Astrocyte of the spinal cord (primary cell): ENCODE measurements at regions not wholly inside any gene's neighbourhood (a gene's known extent, or its start where the extent isn't known, plus 50 kb on each side); places are given as distances from the start of the nearest gene placed in this dataset.
"Not testable (repeated sequence)": the region's sequence is repeated elsewhere in the genome, so short reads cannot be mapped to it uniquely, and the experiment has no call there.

Source experiments
- DNase-seq: peaks from one replicate; pipeline ENCODE4 v3.0.0; 2011; ENCODE audit warnings: low read depth, low spot score
- H3K4me3 ChIP-seq: 2 replicates; pipeline ENCODE4 v1.5.1; 2011; ENCODE audit warnings: low read depth, mild to moderate bottlenecking, low read length, moderate library complexity
- in situ Hi-C: cut with HindIII; loops from 2 replicates; pipeline ENCODE4 v1.10.0; 2017; ENCODE audit warnings: low sequenced_read_pairs
- TF ChIP-seq, protein P1 (sequence below): IDR thresholded peaks from 2 replicates; pipeline ENCODE4 v1.5.1; 2012; ENCODE audit warnings: low read depth, mild to moderate bottlenecking, low read length, inconsistent platforms

DNA sequence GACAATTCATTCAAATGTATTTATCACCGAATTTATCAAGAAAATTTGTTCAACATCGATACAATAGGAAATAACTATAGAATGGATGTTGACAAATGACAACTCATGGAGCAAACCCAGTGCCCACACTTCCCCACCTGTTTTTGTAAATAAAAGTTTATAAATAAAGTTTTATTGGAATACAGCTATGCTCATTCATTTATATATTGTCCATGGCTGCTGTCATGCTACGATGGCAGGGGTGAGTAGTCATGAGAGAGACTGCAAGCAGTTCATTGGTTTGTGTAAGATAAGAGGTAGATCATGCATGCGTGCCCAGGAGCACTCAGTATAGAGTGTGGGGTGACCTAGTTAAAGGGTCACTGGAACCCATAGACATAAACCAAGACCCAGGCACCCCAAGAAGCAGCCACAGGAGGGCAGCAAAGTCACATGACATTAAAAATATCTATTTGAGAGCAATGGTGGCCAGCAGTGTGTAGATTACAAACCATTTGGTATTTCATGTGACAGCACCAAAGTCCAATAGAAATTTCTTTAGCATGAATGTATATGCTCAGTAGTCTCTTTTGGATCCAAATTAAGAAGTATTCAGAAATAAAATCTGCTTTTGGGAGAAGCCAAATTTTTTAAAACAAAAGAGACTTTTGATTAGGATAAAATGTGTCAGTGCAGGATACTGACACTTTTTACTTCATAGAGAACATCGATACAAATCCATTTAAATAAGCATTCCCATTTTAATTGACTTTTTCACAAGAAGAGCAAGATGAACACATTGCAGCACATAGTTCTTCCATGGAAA, 794.8 kb downstream of the MCTP2 start:
- in situ Hi-C loops = no loop called here
- no peak overlapping the region for H3K4me3 ChIP-seq
- peak; percentile 75 for DNase-seq
- TF ChIP-seq, protein P1, sequence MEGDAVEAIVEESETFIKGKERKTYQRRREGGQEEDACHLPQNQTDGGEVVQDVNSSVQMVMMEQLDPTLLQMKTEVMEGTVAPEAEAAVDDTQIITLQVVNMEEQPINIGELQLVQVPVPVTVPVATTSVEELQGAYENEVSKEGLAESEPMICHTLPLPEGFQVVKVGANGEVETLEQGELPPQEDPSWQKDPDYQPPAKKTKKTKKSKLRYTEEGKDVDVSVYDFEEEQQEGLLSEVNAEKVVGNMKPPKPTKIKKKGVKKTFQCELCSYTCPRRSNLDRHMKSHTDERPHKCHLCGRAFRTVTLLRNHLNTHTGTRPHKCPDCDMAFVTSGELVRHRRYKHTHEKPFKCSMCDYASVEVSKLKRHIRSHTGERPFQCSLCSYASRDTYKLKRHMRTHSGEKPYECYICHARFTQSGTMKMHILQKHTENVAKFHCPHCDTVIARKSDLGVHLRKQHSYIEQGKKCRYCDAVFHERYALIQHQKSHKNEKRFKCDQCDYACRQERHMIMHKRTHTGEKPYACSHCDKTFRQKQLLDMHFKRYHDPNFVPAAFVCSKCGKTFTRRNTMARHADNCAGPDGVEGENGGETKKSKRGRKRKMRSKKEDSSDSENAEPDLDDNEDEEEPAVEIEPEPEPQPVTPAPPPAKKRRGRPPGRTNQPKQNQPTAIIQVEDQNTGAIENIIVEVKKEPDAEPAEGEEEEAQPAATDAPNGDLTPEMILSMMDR = peak; percentile 76

DNA sequence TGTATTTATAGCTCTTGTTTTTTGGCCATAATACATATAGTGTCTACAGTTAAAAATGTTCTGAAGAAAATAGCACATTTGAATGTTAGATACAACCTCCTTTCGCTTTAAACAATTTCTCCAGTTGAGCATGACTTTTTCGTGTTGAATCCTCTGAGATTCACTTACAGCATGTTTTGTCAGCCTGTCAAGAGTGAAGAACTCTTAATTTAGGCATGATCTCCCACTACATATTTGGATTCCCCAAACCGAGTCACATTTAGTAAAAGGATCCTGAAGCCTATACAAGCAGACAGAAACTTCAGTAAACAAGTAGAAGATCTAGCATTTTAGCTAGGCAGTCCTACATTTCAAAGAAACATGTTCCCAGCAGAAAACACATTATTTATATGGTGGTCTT, 796.6 kb downstream of the MCTP2 start:
- in situ Hi-C loops = no loop called here
- TF ChIP-seq, protein P1 = no peak
- H3K4me3 ChIP-seq = no peak overlapping the region
- no peak for DNase-seq

DNA sequence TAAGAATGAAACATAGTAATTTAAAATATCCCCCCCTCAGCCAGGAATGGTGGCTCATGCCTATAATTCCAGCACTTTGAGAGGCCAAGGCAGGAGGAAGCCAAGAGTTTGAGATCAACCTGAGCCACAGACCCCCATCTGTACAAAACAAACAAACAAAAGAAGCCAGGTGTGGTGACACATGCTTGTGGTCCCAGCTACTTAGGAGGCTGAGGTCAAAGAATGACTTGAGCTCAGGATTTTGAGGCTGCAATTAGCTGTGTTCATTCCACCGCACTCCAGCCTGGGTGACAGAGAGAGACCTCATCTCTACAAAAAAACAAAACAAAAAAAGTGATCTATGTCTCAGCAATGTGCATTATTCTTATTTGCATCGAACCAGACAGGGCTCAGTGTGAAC, 800.8 kb downstream of the MCTP2 start:
- DNase-seq = peak; percentile 59
- TF ChIP-seq, protein P1 = no peak
- in situ Hi-C loops = no loop called here
- H3K4me3 ChIP-seq = no peak overlapping the region

DNA sequence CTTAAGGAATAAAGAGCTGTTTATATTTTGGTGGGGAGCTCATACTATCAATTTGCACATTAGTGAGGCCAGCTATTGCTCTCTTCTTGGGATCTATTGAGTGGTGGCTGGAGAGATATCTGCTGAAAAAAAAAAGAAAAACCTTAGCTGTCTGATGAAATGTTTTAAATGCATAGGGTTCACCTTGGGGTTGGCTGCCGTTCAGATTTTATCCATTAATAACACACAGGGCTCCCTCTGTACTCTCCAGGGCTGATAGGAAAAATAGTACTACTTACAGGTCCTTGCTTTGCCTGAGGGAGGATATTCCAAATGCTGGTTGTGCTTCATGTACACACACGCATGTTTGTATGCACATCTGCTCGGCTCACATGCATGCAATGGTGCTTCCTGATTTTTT, 803.7 kb downstream of the MCTP2 start:
- DNase-seq = no peak
- TF ChIP-seq, protein P1 = no peak
- no peak overlapping the region for H3K4me3 ChIP-seq
- in situ Hi-C loops = no loop called here

DNA sequence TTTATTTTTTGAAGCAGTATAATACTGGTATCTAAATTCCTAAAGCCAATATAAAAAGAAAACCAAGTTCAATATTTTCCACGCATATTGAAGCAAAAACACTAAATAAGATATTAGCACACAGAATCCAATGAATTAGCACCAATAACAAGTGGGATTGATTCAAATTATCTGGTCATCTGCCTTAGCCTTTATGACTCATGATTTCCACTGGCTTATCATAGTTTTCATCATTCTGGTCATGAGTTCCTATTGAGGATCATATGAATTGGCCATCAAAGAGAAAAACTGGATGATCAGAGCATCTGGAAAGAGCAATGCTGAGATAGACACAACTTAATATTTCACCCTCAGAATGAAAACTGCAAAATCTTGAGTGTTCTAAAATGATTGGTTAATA, 809.9 kb downstream of the MCTP2 start:
- DNase-seq = no peak
- in situ Hi-C loops = no loop called here
- no peak overlapping the region for H3K4me3 ChIP-seq
- TF ChIP-seq, protein P1 = no peak

DNA sequence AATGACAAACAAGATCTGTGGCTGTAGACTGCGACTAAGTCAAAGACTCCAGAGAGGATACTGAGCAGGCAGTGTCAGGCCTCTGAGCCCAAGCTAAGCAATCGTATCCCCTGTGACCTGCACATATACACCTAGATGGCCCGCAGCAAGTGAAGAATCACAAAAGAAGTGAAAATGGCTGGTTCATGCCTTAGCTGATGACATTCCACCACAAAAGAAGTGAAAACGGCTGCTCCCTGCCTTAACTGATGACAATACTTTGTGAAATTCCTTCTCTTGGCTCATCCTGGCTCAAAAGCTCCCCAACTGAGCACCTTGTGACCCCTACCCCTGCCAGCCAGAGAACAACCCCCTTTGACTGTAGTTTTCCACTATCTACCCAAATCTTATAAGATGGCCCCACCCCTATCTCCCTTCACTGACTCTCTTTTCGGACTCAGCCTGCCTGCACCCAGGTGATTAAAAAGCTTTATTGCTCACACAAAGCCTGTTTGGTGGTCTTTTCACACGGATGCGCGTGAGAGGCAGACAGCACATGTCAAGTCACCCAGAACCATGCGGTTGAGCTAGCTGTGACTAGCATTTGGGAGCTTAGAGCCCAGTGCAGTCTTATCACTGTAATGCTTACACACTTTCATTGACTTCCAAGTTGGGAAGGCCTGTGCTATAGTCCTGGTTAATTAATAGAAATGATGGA, 812.0 kb downstream of the MCTP2 start:
- DNase-seq, in situ Hi-C loops: not testable (repeated sequence)

DNA sequence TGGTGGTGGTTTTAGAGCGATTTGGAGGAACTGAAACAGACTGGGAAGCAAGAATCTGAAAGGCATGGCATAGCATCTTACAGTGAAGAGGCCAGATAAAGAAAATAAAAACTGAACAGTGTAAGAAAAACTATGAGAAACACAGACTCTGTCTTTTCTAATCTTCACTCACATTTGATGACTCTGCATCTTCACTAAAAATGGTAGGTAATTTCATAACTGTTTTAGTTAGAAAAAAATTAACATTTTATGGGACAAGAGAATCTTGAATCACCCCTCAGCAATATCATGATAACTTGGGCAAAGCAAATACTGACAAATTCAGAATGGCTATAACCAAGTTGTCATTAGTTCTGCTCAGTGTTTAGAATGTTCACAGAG, 812.6 kb downstream of the MCTP2 start:
- no peak overlapping the region for H3K4me3 ChIP-seq
- TF ChIP-seq, protein P1 = no peak
- no peak for DNase-seq
- in situ Hi-C loops = no loop called here

More for the DNA sequence above, 812.0 kb downstream of the MCTP2 start:
- H3K4me3 ChIP-seq = not testable (repeated sequence)
